ENCODE measurements at regions not wholly inside any gene's neighbourhood (a gene's known extent, or its start where the extent isn't known, plus 50 kb on each side); places are given as distances from the start of the nearest gene placed in this dataset.
"Not testable (repeated sequence)": the region's sequence is repeated elsewhere in the genome, so short reads cannot be mapped to it uniquely, and the experiment has no call there.

GRCh38 chr3:194035406-194036138 is 100.4 kb upstream of the HES1 start:
- Mint-ChIP-seq H3K4me1 (ENCODE audit: unreplicated experiment) (peaks cover 55% of the 10 kb centered on the region), H3K9me3 (no peaks in the 10 kb centered on the region), H3K36me3 (no peaks in the 10 kb centered on the region), H3K27me3 (peaks cover 8% of the 10 kb centered on the region), H3K4me3 (no peak overlapping the region), H3K27ac (no peak overlapping the region)
- DNase-seq (ENCODE audit: extremely low spot score, unreplicated experiment): no peak
- no peak for TF ChIP-seq CTCF (conservative IDR thresholded peaks at IDR 0.05)

GRCh38 chr3:194036842-194037241 is 99.1 kb upstream of the HES1 start:
- H3K27ac Mint-ChIP-seq: no peak overlapping the region
- H3K4me3 Mint-ChIP-seq: no peak overlapping the region
- peaks cover 8% of the 10 kb centered on the region for H3K27me3 Mint-ChIP-seq
- TF ChIP-seq CTCF (conservative IDR thresholded peaks at IDR 0.05): no peak
- DNase-seq (ENCODE audit: extremely low spot score, unreplicated experiment): no peak
- no peaks in the 10 kb centered on the region for H3K36me3 Mint-ChIP-seq
- H3K9me3 Mint-ChIP-seq: no peaks in the 10 kb centered on the region
- H3K4me1 Mint-ChIP-seq (ENCODE audit: unreplicated experiment): peaks cover 62% of the 10 kb centered on the region

- H3K4me1 Mint-ChIP-seq (ENCODE audit: unreplicated experiment): peaks cover 55% of the 10 kb centered on the region
- not testable (repeated sequence) for H3K9me3 Mint-ChIP-seq; H3K4me3 Mint-ChIP-seq; H3K27ac Mint-ChIP-seq; H3K27me3 Mint-ChIP-seq; H3K36me3 Mint-ChIP-seq; DNase-seq (ENCODE audit: extremely low spot score, unreplicated experiment)
Measured at GRCh38 chr3:194038346-194038745, 97.6 kb upstream of the HES1 start.

- Mint-ChIP-seq H3K27me3 (peaks cover 8% of the 10 kb centered on the region), H3K36me3 (no peaks in the 10 kb centered on the region), H3K9me3 (peaks cover 6% of the 10 kb centered on the region), H3K27ac (no peak overlapping the region), H3K4me3 (peak overlapping the region; percentile 22), H3K4me1 (ENCODE audit: unreplicated experiment) (peaks cover 53% of the 10 kb centered on the region)
- no peak for TF ChIP-seq CTCF (conservative IDR thresholded peaks at IDR 0.05)
- no peak for DNase-seq (ENCODE audit: extremely low spot score, unreplicated experiment)
Measured at GRCh38 chr3:194038960-194039359, 97.0 kb upstream of the HES1 start.

GRCh38 chr3:194040516-194041273 is 95.3 kb upstream of the HES1 start:
- Mint-ChIP-seq H3K27me3 (peaks cover 1% of the 10 kb centered on the region), H3K4me1 (ENCODE audit: unreplicated experiment) (peaks cover 38% of the 10 kb centered on the region), H3K9me3 (peaks cover 6% of the 10 kb centered on the region), H3K36me3 (no peaks in the 10 kb centered on the region), H3K4me3 (no peak overlapping the region), H3K27ac (no peak overlapping the region)
- TF ChIP-seq CTCF (conservative IDR thresholded peaks at IDR 0.05): no peak
- no peak for DNase-seq (ENCODE audit: extremely low spot score, unreplicated experiment)

GRCh38 chr3:194042927-194043326 is 93.0 kb upstream of the HES1 start:
- Mint-ChIP-seq H3K4me3 (no peak overlapping the region), H3K36me3 (no peaks in the 10 kb centered on the region), H3K9me3 (peaks cover 6% of the 10 kb centered on the region), H3K27ac (no peak overlapping the region), H3K4me1 (ENCODE audit: unreplicated experiment) (peaks cover 29% of the 10 kb centered on the region), H3K27me3 (no peaks in the 10 kb centered on the region)
- no peak for DNase-seq (ENCODE audit: extremely low spot score, unreplicated experiment)
- no peak for TF ChIP-seq CTCF (conservative IDR thresholded peaks at IDR 0.05)
